H9 (cell line): ENCODE measurements at regions not wholly inside any gene's neighbourhood (a gene's known extent, or its start where the extent isn't known, plus 50 kb on each side); places are given as distances from the start of the nearest gene placed in this dataset.

Experiments used
- DNase-seq: peaks from one replicate; pipeline ENCODE4 v3.0.0-alpha.2; 2017
- H2AFZ ChIP-seq: one replicate; pipeline ENCODE4 v1.6.1; 2013; ENCODE audit warnings: mild to moderate bottlenecking, low read length, control low read depth, moderate library complexity
- H2AK5ac ChIP-seq: 2 replicates; pipeline ENCODE4 v1.6.1; 2013; ENCODE audit warnings: low read length, control low read depth, mixed read lengths; ENCODE audit not compliant: insufficient read length
- H2BK120ac ChIP-seq: one replicate; pipeline ENCODE4 v1.6.1; 2013; ENCODE audit warnings: low read depth, mild to moderate bottlenecking, low read length, control low read depth, inconsistent platforms; ENCODE audit not compliant: poor library complexity, severe bottlenecking
- H2BK12ac ChIP-seq: 2 replicates; pipeline ENCODE4 v1.6.1; 2013; ENCODE audit warnings: low read length, control low read depth, mixed read lengths, low read depth; ENCODE audit not compliant: insufficient read length
- H2BK15ac ChIP-seq: 2 replicates; pipeline ENCODE4 v1.6.1; 2013; ENCODE audit warnings: low read depth, low read length, control low read depth
- H2BK20ac ChIP-seq: one replicate; pipeline ENCODE4 v1.6.1; 2013; ENCODE audit warnings: low read depth, mild to moderate bottlenecking, low read length, control low read depth, inconsistent platforms; ENCODE audit not compliant: poor library complexity, severe bottlenecking
- H2BK5ac ChIP-seq: 2 replicates; pipeline ENCODE4 v1.6.1; 2013; ENCODE audit warnings: low read length, control low read depth, mixed read lengths; ENCODE audit not compliant: insufficient read length
- H3K14ac ChIP-seq: 2 replicates; pipeline ENCODE4 v1.6.1; 2013; ENCODE audit warnings: low read length, control low read depth; ENCODE audit not compliant: insufficient read depth
- H3K18ac ChIP-seq: 2 replicates; pipeline ENCODE4 v1.6.1; 2013; ENCODE audit warnings: low read depth, mild to moderate bottlenecking, mixed read lengths, low read length, control low read depth; ENCODE audit not compliant: insufficient read length
- H3K23ac ChIP-seq: 2 replicates; pipeline ENCODE4 v1.6.1; 2013; ENCODE audit warnings: low read length, control low read depth, mixed read lengths, low read depth; ENCODE audit not compliant: insufficient read length
- H3K23me2 ChIP-seq: 2 replicates; pipeline ENCODE4 v1.6.1; 2013; ENCODE audit warnings: low read depth, mild to moderate bottlenecking, mixed read lengths, low read length, control low read depth; ENCODE audit not compliant: insufficient read length, poor library complexity, severe bottlenecking
- H3K27ac ChIP-seq: 2 replicates; pipeline ENCODE4 v1.5.1; 2013; ENCODE audit warnings: low read length, control low read depth, mixed read lengths, low read depth; ENCODE audit not compliant: insufficient read length
- H3K27me3 ChIP-seq: 2 replicates; pipeline ENCODE4 v1.6.1; 2013; ENCODE audit warnings: low read length, control low read depth, inconsistent platforms; ENCODE audit not compliant: insufficient read depth
- H3K4ac ChIP-seq: 2 replicates; pipeline ENCODE4 v1.6.1; 2013; ENCODE audit warnings: low read depth, mild to moderate bottlenecking, control low read depth, inconsistent platforms, low read length, moderate library complexity
- H3K4me1 ChIP-seq: 2 replicates; pipeline ENCODE4 v1.6.1; 2013; ENCODE audit warnings: low read length, control low read depth, inconsistent platforms; ENCODE audit not compliant: insufficient read depth
- H3K4me2 ChIP-seq: 2 replicates; pipeline ENCODE4 v1.6.1; 2013; ENCODE audit warnings: low read length, control low read depth, mixed read lengths; ENCODE audit not compliant: insufficient read length, insufficient read depth
- H3K56ac ChIP-seq: 2 replicates; pipeline ENCODE4 v1.6.1; 2013; ENCODE audit warnings: low read depth, mild to moderate bottlenecking, mixed read lengths, low read length, control low read depth; ENCODE audit not compliant: insufficient read length
- H3K79me1 ChIP-seq: 2 replicates; pipeline ENCODE4 v1.6.1; 2013; ENCODE audit warnings: low read depth, mild to moderate bottlenecking, moderate library complexity, low read length, control low read depth, inconsistent platforms; ENCODE audit not compliant: insufficient read depth, poor library complexity, severe bottlenecking
- H3K79me2 ChIP-seq: 2 replicates; pipeline ENCODE4 v1.6.1; 2013; ENCODE audit warnings: low read length, control low read depth, inconsistent platforms; ENCODE audit not compliant: insufficient read depth
- H3K9ac ChIP-seq: 2 replicates; pipeline ENCODE4 v1.6.1; 2013; ENCODE audit warnings: low read length, control low read depth, mixed read lengths; ENCODE audit not compliant: insufficient read length; ENCODE audit errors: extremely low read depth
- H3K9me3 ChIP-seq: one replicate; pipeline ENCODE4 v1.6.1; 2013; ENCODE audit warnings: low read depth, low read length, inconsistent platforms; ENCODE audit not compliant: control insufficient read depth
- H3T11ph ChIP-seq: one replicate; pipeline ENCODE4 v1.6.1; 2013; ENCODE audit warnings: mild to moderate bottlenecking, low read length, control low read depth, inconsistent platforms
- H4K20me1 ChIP-seq: one replicate; pipeline ENCODE4 v1.6.1; 2013; ENCODE audit not compliant: control insufficient read depth, insufficient read length, insufficient read depth
- H4K5ac ChIP-seq: 2 replicates; pipeline ENCODE4 v1.6.1; 2013; ENCODE audit warnings: low read depth, mild to moderate bottlenecking, mixed read lengths, low read length, control low read depth; ENCODE audit not compliant: insufficient read length
- H4K8ac ChIP-seq: replicated peaks from 2 replicates; pipeline ENCODE4 v1.6.1; 2013; ENCODE audit warnings: low read length, control low read depth, mixed read lengths, low read depth; ENCODE audit not compliant: insufficient read length
- H4K91ac ChIP-seq: 2 replicates; pipeline ENCODE4 v1.6.1; 2013; ENCODE audit warnings: low read depth, mild to moderate bottlenecking, moderate library complexity, mixed read lengths, low read length, control low read depth; ENCODE audit not compliant: insufficient read length
- H3K27ac Mint-ChIP-seq, 3 experiments: 2 replicates in 2 of 3; 3 replicates in 1 of 3; pipeline ENCODE4 v1.8.0; 2020 to 2021; ENCODE audit warnings: mixed read lengths in 3 of 3, mild to moderate bottlenecking in 1 of 3, moderate library complexity in 1 of 3
- H3K27me3 Mint-ChIP-seq: 2 replicates; pipeline ENCODE4 v1.8.0; 2021; ENCODE audit warnings: low read depth, mild to moderate bottlenecking, moderate library complexity, mixed read lengths
- H3K36me3 Mint-ChIP-seq, 3 experiments: 2 replicates in 2 of 3; 3 replicates in 1 of 3; pipeline ENCODE4 v1.8.0; 2020 to 2021; ENCODE audit warnings: low read depth in 3 of 3, mixed read lengths in 3 of 3; ENCODE audit not compliant: insufficient read depth in 1 of 3
- H3K4me1 Mint-ChIP-seq, 2 experiments: 2 replicates each; pipeline ENCODE4 v1.8.0; 2020; ENCODE audit warnings: mixed read lengths in 2 of 2
- H3K4me3 Mint-ChIP-seq, 2 experiments: 2 replicates in 1 of 2; 3 replicates in 1 of 2; pipeline ENCODE4 v1.8.0; 2020 to 2021; ENCODE audit warnings: mild to moderate bottlenecking in 2 of 2, mixed read lengths in 2 of 2, moderate library complexity in 1 of 2
- H3K9me3 Mint-ChIP-seq, 2 experiments: 2 replicates in 1 of 2; 3 replicates in 1 of 2; pipeline ENCODE4 v1.8.0; 2020; ENCODE audit warnings: mild to moderate bottlenecking in 2 of 2, mixed read lengths in 2 of 2, moderate library complexity in 1 of 2
- WGBS: extraction: QIAGEN DNeasy Blood & Tissue Kit; methylation state at CpG from one replicate; pipeline ENCODE4 v1.1.7; 2013; ENCODE audit warnings: missing lambda C conversion rate, low lambda C conversion rate, mixed read lengths; ENCODE audit not compliant: insufficient read length; ENCODE audit errors: extremely low coverage; 5-methylcytosine and 5-hydroxymethylcytosine counted together
- TF ChIP-seq, protein P1 (sequence below): fragments of 200-600 bp; sonication (generic); conservative IDR thresholded peaks from 3 replicates; pipeline ENCODE4 v1.8.0; 2021; ENCODE audit warnings: antibody characterized with exemption, mild to moderate bottlenecking

DNA sequence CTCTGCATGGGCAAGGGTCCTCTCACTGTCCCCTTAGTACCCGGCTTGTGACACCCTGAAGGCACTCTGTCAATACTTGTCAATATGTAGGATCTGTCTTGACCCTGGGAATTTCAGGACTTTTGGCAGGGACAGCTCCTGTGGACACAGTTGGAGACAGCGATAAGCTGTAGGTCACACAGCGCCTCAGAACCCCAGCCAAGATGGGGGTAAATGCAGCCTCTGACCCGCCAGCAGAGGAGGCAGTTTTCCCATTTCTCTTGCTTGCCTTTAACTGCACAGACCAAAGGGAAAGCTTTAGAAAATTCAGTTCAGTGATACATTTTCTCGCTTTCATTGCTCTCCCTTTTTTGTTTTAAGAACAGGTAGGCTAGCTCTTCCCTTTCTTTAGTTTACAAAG lies 54.8 kb upstream of the KLHL29 start:
- Histone ChIP-seq H3K18ac (no peak overlapping the region), H3K23me2 (no peaks in the 10 kb centered on the region), H4K91ac (no peak overlapping the region), H2BK120ac (no peak overlapping the region), H2BK15ac (no peak overlapping the region), H4K20me1 (no peaks in the 10 kb centered on the region), H3K4me2 (no peak overlapping the region), H4K8ac (no peak overlapping the region), H3K9ac (no peak overlapping the region), H2BK12ac (no peak overlapping the region), H3K27ac (no peak overlapping the region), H2BK20ac (no peak overlapping the region), H3T11ph (no peak overlapping the region), H3K79me1 (no peaks in the 10 kb centered on the region), H2BK5ac (no peak overlapping the region), H3K14ac (no peak overlapping the region), H2AK5ac (no peak overlapping the region), H3K4ac (no peak overlapping the region), H3K4me1 (no peaks in the 10 kb centered on the region), H3K9me3 (no peaks in the 10 kb centered on the region), H3K27me3 (no peaks in the 10 kb centered on the region), H2AFZ (no peak overlapping the region), H4K5ac (no peak overlapping the region), H3K79me2 (no peaks in the 10 kb centered on the region), H3K23ac (no peak overlapping the region), H3K56ac (no peak overlapping the region)
- Mint-ChIP-seq H3K27ac (no peak overlapping the region; a peak in 1 of 7 replicates), H3K4me1 (peaks cover 6% of the 10 kb centered on the region in 2 experiments), H3K9me3 (no peaks in the 10 kb centered on the region), H3K27me3 (peaks cover 24% of the 10 kb centered on the region), H3K36me3 (no peaks in the 10 kb centered on the region), H3K4me3 (no peak overlapping the region)
- peak; percentile 79 for DNase-seq
- TF ChIP-seq, protein P1, sequence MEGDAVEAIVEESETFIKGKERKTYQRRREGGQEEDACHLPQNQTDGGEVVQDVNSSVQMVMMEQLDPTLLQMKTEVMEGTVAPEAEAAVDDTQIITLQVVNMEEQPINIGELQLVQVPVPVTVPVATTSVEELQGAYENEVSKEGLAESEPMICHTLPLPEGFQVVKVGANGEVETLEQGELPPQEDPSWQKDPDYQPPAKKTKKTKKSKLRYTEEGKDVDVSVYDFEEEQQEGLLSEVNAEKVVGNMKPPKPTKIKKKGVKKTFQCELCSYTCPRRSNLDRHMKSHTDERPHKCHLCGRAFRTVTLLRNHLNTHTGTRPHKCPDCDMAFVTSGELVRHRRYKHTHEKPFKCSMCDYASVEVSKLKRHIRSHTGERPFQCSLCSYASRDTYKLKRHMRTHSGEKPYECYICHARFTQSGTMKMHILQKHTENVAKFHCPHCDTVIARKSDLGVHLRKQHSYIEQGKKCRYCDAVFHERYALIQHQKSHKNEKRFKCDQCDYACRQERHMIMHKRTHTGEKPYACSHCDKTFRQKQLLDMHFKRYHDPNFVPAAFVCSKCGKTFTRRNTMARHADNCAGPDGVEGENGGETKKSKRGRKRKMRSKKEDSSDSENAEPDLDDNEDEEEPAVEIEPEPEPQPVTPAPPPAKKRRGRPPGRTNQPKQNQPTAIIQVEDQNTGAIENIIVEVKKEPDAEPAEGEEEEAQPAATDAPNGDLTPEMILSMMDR = peak; percentile 73
- WGBS = no CpG with 5 or more reads among the region's 5 CpGs
